Lower lobe of right lung (tissue), 2 donors: ENCODE measurements at regions not wholly inside any gene's neighbourhood (a gene's known extent, or its start where the extent isn't known, plus 50 kb on each side); places are given as distances from the start of the nearest gene placed in this dataset.

ENCODE experiments used
- ATAC-seq, 2 donors: fragments of 200-7000 bp; cut with Tn5 transposase; one replicate each; pipeline ENCODE4 v1.9.1; 2020 to 2022; ENCODE audit warnings: mild to moderate bottlenecking in 2 of 2, moderate library complexity in 2 of 2
- DNase-seq: peaks from one replicate; pipeline ENCODE4 v3.0.0-alpha.2; 2020
- H3K27ac ChIP-seq: fragments of 200-600 bp; one replicate; pipeline ENCODE4 v1.8.0; 2022
- H3K27me3 ChIP-seq: fragments of 200-600 bp; one replicate; pipeline ENCODE4 v1.8.0; 2022; ENCODE audit warnings: low read depth
- H3K36me3 ChIP-seq: fragments of 200-600 bp; one replicate; pipeline ENCODE4 v1.8.0; 2022; ENCODE audit warnings: mild to moderate bottlenecking
- H3K4me1 ChIP-seq: fragments of 200-600 bp; one replicate; pipeline ENCODE4 v1.8.0; 2022
- H3K4me3 ChIP-seq: fragments of 200-600 bp; one replicate; pipeline ENCODE4 v1.8.0; 2022; ENCODE audit warnings: mild to moderate bottlenecking
- H3K9me3 ChIP-seq: fragments of 200-600 bp; one replicate; pipeline ENCODE4 v1.8.0; 2022
- intact Hi-C: fragments of 100-400 bp; cut with DNase I; formaldehyde crosslinking; loops from one replicate; pipeline ENCODE4 v1.11.0; 2022
- TF ChIP-seq, protein P1 (sequence below): fragments of 200-600 bp; IDR thresholded peaks from one replicate; pipeline ENCODE4 v1.8.0; 2022; ENCODE audit warnings: antibody characterized with exemption, mild to moderate bottlenecking
- donor health status: DM: no; HTN: yes; CAD: no; lungs with severe emphysema.

DNA sequence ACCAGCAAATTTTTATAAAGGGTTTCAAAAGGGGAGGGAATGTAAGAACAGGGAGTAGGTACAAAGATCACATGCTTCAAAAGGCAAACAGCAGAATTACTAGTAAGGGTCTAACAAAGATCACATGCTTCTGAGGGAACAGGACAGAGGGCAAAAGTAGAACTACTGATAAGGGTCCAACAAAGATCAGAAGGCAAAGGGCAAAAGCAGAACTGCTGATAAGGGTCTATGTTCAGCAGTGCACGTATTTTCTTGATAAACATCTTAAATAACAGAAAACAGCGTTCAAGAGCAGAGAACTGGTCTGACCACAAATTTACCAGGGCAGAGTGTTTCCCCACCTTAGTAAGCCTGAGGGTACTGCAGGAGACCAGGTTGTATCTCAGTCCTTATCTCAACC lies 469.5 kb upstream of the PIK3R1 start:
- Histone ChIP-seq H3K4me1 (no peaks in the 10 kb centered on the region), H3K27me3 (no peaks in the 10 kb centered on the region), H3K4me3 (no peak overlapping the region), H3K27ac (no peak overlapping the region), H3K9me3 (no peaks in the 10 kb centered on the region), H3K36me3 (no peaks in the 10 kb centered on the region)
- TF ChIP-seq, protein P1, sequence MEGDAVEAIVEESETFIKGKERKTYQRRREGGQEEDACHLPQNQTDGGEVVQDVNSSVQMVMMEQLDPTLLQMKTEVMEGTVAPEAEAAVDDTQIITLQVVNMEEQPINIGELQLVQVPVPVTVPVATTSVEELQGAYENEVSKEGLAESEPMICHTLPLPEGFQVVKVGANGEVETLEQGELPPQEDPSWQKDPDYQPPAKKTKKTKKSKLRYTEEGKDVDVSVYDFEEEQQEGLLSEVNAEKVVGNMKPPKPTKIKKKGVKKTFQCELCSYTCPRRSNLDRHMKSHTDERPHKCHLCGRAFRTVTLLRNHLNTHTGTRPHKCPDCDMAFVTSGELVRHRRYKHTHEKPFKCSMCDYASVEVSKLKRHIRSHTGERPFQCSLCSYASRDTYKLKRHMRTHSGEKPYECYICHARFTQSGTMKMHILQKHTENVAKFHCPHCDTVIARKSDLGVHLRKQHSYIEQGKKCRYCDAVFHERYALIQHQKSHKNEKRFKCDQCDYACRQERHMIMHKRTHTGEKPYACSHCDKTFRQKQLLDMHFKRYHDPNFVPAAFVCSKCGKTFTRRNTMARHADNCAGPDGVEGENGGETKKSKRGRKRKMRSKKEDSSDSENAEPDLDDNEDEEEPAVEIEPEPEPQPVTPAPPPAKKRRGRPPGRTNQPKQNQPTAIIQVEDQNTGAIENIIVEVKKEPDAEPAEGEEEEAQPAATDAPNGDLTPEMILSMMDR: no peak
- ATAC-seq (no peak), DNase-seq (no peak)
- intact Hi-C loops: no loop called here

DNA sequence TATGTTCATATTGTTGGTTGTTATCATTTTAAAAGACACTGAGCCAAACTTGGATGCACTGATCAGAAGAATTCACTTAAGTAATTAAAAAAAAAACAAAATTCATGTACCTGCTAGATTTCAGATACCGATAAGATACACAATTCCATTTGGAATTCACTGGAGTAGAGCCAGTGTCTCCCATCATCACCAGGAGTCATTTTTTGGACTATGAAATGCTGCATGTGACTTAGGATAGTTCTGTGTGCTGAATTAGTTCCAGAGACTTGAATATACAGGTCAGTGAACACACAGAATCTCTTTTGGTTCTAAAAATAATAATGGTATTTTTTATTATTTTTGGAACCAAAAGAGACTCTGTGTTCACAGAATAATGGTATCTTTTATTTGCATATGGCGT lies 482.6 kb upstream of the PIK3R1 start:
- DNase-seq (no peak), ATAC-seq (no peak)
- Histone ChIP-seq H3K36me3 (no peaks in the 10 kb centered on the region), H3K27ac (no peak overlapping the region), H3K4me1 (no peaks in the 10 kb centered on the region), H3K27me3 (no peaks in the 10 kb centered on the region), H3K4me3 (no peak overlapping the region), H3K9me3 (no peaks in the 10 kb centered on the region)
- TF ChIP-seq, protein P1: no peak
- intact Hi-C loops: no loop called here

DNA sequence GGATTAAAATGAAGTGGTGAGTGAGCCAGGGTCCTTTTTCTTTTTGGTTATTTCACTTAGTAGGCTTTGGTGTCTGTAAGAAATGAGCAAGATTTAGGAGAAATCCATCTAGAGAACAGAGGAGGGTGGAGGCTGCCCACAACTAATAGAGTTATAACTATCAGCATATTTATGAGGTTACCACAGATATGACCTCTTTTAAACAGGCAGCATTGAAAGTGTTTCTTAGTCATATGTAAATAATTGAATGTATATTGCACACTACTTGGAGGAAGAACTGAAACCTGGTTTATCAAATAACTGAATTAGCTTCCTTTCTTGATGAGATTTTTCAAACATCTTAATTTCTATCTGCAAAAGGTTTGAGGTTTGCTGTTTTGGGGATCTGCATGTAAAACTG lies 483.1 kb upstream of the PIK3R1 start:
- Histone ChIP-seq H3K4me1 (no peaks in the 10 kb centered on the region), H3K27ac (no peak overlapping the region), H3K9me3 (no peaks in the 10 kb centered on the region), H3K36me3 (no peaks in the 10 kb centered on the region), H3K27me3 (no peaks in the 10 kb centered on the region), H3K4me3 (no peak overlapping the region)
- no peak for ATAC-seq
- DNase-seq: no peak
- TF ChIP-seq, protein P1: no peak
- intact Hi-C loops: no loop called here

DNA sequence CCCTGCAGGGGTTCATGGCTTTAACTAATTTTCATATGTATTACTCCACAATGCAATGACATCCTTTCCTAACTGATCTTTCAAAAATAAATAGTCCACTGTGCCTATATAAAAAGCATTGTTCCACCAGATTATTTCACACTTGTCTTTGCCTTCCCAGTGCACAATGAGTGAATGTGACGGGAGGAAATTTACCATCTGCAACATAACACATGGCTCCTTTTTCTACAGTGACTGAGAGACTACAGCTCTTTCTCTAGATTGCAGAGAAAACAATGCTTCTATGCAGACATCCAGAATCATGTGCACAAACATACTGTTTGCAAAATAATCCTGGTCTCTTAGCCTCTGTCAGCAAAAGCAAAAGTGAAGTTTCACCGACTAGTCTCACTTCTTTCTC lies 483.7 kb upstream of the PIK3R1 start:
- Histone ChIP-seq H3K27ac (no peak overlapping the region), H3K9me3 (no peaks in the 10 kb centered on the region), H3K4me1 (no peaks in the 10 kb centered on the region), H3K4me3 (no peak overlapping the region), H3K27me3 (no peaks in the 10 kb centered on the region), H3K36me3 (no peaks in the 10 kb centered on the region)
- no peak for DNase-seq
- ATAC-seq: no peak
- TF ChIP-seq, protein P1: no peak
- intact Hi-C loops: no loop called here

DNA sequence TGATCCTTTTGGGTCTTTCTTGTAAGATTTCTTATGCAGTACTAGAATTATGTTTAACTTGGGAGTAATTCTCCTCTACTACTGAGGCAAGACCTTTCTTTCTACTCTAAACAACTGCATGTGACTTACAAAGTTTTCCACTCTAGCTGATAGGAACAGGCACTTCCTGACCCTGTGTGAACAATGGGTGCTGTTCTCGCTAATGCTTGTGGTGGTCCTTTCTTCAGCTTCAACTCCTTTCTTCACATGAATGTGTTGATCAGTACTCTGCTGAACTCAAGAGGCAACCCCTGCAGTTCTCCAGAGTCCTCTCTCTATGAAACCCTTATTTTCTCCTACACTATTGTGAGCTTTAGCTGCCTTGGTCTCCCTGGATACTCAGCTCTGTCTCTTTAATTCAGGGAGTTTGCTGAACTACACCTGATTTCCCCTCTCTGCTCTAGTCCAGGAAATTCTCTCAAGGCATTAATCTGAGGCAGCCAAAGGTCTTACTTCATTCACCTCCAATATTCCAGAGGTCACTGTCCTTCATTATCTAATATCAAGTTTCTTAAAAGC lies 484.6 kb upstream of the PIK3R1 start:
- no peaks in the 10 kb centered on the region for H3K36me3 ChIP-seq
- no peaks in the 10 kb centered on the region for H3K9me3 ChIP-seq
- TF ChIP-seq, protein P1: no peak
- intact Hi-C loops: no loop called here
- H3K4me3 ChIP-seq: no peak overlapping the region
- no peaks in the 10 kb centered on the region for H3K27me3 ChIP-seq
- no peak overlapping the region for H3K27ac ChIP-seq
- ATAC-seq: no peak
- no peaks in the 10 kb centered on the region for H3K4me1 ChIP-seq
- DNase-seq: no peak
